ENCODE measurements at regions not wholly inside any gene's neighbourhood (a gene's known extent, or its start where the extent isn't known, plus 50 kb on each side); places are given as distances from the start of the nearest gene placed in this dataset.

GRCh38 chr6:6524951-6525350 lies 63.6 kb upstream of the LY86 start:
- TF ChIP-seq TAF1 (IDR thresholded peaks at IDR 0.05; ENCODE audit: low read depth), result no peak
- TF ChIP-seq EGR1 (IDR thresholded peaks at IDR 0.05), result no peak
- TF ChIP-seq MAX (IDR thresholded peaks at IDR 0.05), result no peak
- TF ChIP-seq ZBTB7A (IDR thresholded peaks at IDR 0.05; ENCODE audit: low read depth), result no peak
- TF ChIP-seq USF1 (IDR thresholded peaks at IDR 0.05), result no peak

GRCh38 chr6:6525933-6526332 lies 62.6 kb upstream of the LY86 start:
- TF ChIP-seq RAD21 (IDR thresholded peaks at IDR 0.05; ENCODE audit: low read depth) (no peak), CREB1 (IDR thresholded peaks at IDR 0.05; ENCODE audit: low read depth) (no peak), CEBPB (IDR thresholded peaks at IDR 0.05) (no peak), YY1 (IDR thresholded peaks at IDR 0.05; ENCODE audit: low read depth) (no peak), USF1 (IDR thresholded peaks at IDR 0.05) (no peak), TCF12 (IDR thresholded peaks at IDR 0.05; ENCODE audit: low read depth) (no peak), ZBTB7A (IDR thresholded peaks at IDR 0.05; ENCODE audit: low read depth) (no peak), EP300 (IDR thresholded peaks at IDR 0.05; ENCODE audit: borderline replicate concordance) (no peak), EGR1 (IDR thresholded peaks at IDR 0.05) (no peak), TAF1 (IDR thresholded peaks at IDR 0.05; ENCODE audit: low read depth) (no peak), REST (IDR thresholded peaks at IDR 0.05; ENCODE audit: low read depth) (no peak), NFIC (IDR thresholded peaks at IDR 0.05) (no peak), FOXM1 (IDR thresholded peaks at IDR 0.05; ENCODE audit: borderline replicate concordance, low read depth) (no peak)

- no peak for TF ChIP-seq CEBPB (IDR thresholded peaks at IDR 0.05)
- no peak for TF ChIP-seq ZBTB7A (IDR thresholded peaks at IDR 0.05; ENCODE audit: low read depth)
- no peak for TF ChIP-seq TEAD4 (IDR thresholded peaks at IDR 0.05)
- TF ChIP-seq EP300 (IDR thresholded peaks at IDR 0.05; ENCODE audit: borderline replicate concordance), result no peak
- no peak for TF ChIP-seq TAF1 (IDR thresholded peaks at IDR 0.05; ENCODE audit: low read depth)
Measured at GRCh38 chr6:6529275-6529674, 59.2 kb upstream of the LY86 start.

GRCh38 chr6:6533176-6533575 lies 55.3 kb upstream of the LY86 start:
- TF ChIP-seq MAX (IDR thresholded peaks at IDR 0.05) (no peak), USF1 (IDR thresholded peaks at IDR 0.05) (no peak), YY1 (IDR thresholded peaks at IDR 0.05; ENCODE audit: low read depth) (no peak), EGR1 (IDR thresholded peaks at IDR 0.05) (no peak), EP300 (IDR thresholded peaks at IDR 0.05; ENCODE audit: borderline replicate concordance) (no peak), RAD21 (IDR thresholded peaks at IDR 0.05; ENCODE audit: low read depth) (no peak), CREB1 (IDR thresholded peaks at IDR 0.05; ENCODE audit: low read depth) (no peak), TEAD4 (IDR thresholded peaks at IDR 0.05) (no peak), REST (IDR thresholded peaks at IDR 0.05; ENCODE audit: low read depth) (no peak), NFIC (IDR thresholded peaks at IDR 0.05) (no peak), ZBTB7A (IDR thresholded peaks at IDR 0.05; ENCODE audit: low read depth) (no peak), TCF12 (IDR thresholded peaks at IDR 0.05; ENCODE audit: low read depth) (no peak), FOXM1 (IDR thresholded peaks at IDR 0.05; ENCODE audit: borderline replicate concordance, low read depth) (no peak), TAF1 (IDR thresholded peaks at IDR 0.05; ENCODE audit: low read depth) (no peak), CEBPB (IDR thresholded peaks at IDR 0.05) (no peak)

- TF ChIP-seq MAX (IDR thresholded peaks at IDR 0.05) (no peak), TAF1 (IDR thresholded peaks at IDR 0.05; ENCODE audit: low read depth) (no peak)
Measured at GRCh38 chr6:6534399-6534798, 54.1 kb upstream of the LY86 start.
